Glutamatergic neuron (in vitro differentiated cells): ENCODE measurements at regions not wholly inside any gene's neighbourhood (a gene's known extent, or its start where the extent isn't known, plus 50 kb on each side); places are given as distances from the start of the nearest gene placed in this dataset.
A peak's percentile ranks its signal among the peaks of the same experiment; 100 is the strongest.

Experiments
- DNase-seq: peaks from one replicate; pipeline ENCODE4 v3.0.0; 2022
- H3K27ac Mint-ChIP-seq: one replicate; pipeline ENCODE4 v1.8.0; 2020; ENCODE audit warnings: mild to moderate bottlenecking, mixed read lengths, inconsistent platforms; ENCODE audit not compliant: unreplicated experiment
- H3K27me3 Mint-ChIP-seq: one replicate; pipeline ENCODE4 v1.8.0; 2020; ENCODE audit warnings: mild to moderate bottlenecking, moderate library complexity, mixed read lengths, inconsistent platforms; ENCODE audit not compliant: unreplicated experiment
- H3K36me3 Mint-ChIP-seq: one replicate; pipeline ENCODE4 v1.8.0; 2020; ENCODE audit warnings: mild to moderate bottlenecking, mixed read lengths, inconsistent platforms; ENCODE audit not compliant: unreplicated experiment
- H3K4me1 Mint-ChIP-seq: one replicate; pipeline ENCODE4 v1.8.0; 2020; ENCODE audit warnings: mild to moderate bottlenecking, low read depth, mixed read lengths, inconsistent platforms; ENCODE audit not compliant: unreplicated experiment
- H3K4me3 Mint-ChIP-seq: one replicate; pipeline ENCODE4 v1.8.0; 2020; ENCODE audit warnings: mild to moderate bottlenecking, mixed read lengths, inconsistent platforms; ENCODE audit not compliant: unreplicated experiment
- H3K9me3 Mint-ChIP-seq: one replicate; pipeline ENCODE4 v1.8.0; 2020; ENCODE audit warnings: mild to moderate bottlenecking, moderate library complexity, mixed read lengths, inconsistent platforms; ENCODE audit not compliant: unreplicated experiment
- TF ChIP-seq, protein P1 (sequence below): fragments of 200-600 bp; sonication (generic); IDR thresholded peaks from one replicate; pipeline ENCODE4 v1.5.0; 2021; ENCODE audit not compliant: partially characterized antibody, unreplicated experiment

- Mint-ChIP-seq H3K4me1 (peaks cover 3% of the 10 kb centered on the region), H3K27ac (no peak overlapping the region), H3K9me3 (no peaks in the 10 kb centered on the region), H3K4me3 (no peak overlapping the region), H3K36me3 (no peaks in the 10 kb centered on the region), H3K27me3 (no peaks in the 10 kb centered on the region)
- TF ChIP-seq, protein P1, sequence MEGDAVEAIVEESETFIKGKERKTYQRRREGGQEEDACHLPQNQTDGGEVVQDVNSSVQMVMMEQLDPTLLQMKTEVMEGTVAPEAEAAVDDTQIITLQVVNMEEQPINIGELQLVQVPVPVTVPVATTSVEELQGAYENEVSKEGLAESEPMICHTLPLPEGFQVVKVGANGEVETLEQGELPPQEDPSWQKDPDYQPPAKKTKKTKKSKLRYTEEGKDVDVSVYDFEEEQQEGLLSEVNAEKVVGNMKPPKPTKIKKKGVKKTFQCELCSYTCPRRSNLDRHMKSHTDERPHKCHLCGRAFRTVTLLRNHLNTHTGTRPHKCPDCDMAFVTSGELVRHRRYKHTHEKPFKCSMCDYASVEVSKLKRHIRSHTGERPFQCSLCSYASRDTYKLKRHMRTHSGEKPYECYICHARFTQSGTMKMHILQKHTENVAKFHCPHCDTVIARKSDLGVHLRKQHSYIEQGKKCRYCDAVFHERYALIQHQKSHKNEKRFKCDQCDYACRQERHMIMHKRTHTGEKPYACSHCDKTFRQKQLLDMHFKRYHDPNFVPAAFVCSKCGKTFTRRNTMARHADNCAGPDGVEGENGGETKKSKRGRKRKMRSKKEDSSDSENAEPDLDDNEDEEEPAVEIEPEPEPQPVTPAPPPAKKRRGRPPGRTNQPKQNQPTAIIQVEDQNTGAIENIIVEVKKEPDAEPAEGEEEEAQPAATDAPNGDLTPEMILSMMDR = no peak
- DNase-seq = no peak
Observed at GRCh38 chr9:25480696-25481095, 197.5 kb downstream of the TUSC1 start.

- no peak overlapping the region for H3K4me3 Mint-ChIP-seq
- H3K4me1 Mint-ChIP-seq = no peaks in the 10 kb centered on the region
- TF ChIP-seq, protein P1 = no peak
- DNase-seq = no peak
- H3K36me3 Mint-ChIP-seq = no peaks in the 10 kb centered on the region
- H3K9me3 Mint-ChIP-seq = no peaks in the 10 kb centered on the region
- no peak overlapping the region for H3K27ac Mint-ChIP-seq
- no peaks in the 10 kb centered on the region for H3K27me3 Mint-ChIP-seq
Observed at GRCh38 chr9:25472681-25473080, 205.6 kb downstream of the TUSC1 start.

DNA sequence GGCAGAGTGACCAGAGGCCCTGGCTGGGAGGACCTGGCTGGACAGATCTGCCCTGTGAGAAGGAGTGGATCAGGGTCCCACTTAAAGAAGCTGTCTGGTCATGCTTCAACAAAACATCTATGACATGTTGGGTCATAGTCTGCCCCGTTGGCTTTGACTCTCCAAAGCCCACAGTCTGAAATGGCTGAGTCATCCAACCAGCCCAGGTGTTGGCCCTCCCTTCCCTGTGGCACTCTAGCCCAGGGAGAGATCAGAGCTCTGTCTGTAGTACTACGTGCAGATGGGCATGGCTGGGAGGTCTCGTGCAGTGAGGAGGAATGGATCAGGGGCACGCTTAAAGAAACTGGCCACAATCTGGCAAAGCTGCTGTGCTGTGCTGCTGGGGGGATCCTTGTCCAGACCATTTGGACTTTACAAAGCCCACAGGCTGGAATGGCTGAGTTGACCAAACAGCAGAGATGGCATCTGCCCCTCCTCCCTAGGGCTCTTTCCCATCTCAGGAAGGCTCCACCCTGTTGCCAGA is 206.1 kb downstream of the TUSC1 start:
- H3K27me3 Mint-ChIP-seq = no peaks in the 10 kb centered on the region
- TF ChIP-seq, protein P1 = no peak
- H3K4me1 Mint-ChIP-seq = no peaks in the 10 kb centered on the region
- no peak overlapping the region for H3K27ac Mint-ChIP-seq
- no peaks in the 10 kb centered on the region for H3K9me3 Mint-ChIP-seq
- no peaks in the 10 kb centered on the region for H3K36me3 Mint-ChIP-seq
- no peak for DNase-seq
- no peak overlapping the region for H3K4me3 Mint-ChIP-seq

DNA sequence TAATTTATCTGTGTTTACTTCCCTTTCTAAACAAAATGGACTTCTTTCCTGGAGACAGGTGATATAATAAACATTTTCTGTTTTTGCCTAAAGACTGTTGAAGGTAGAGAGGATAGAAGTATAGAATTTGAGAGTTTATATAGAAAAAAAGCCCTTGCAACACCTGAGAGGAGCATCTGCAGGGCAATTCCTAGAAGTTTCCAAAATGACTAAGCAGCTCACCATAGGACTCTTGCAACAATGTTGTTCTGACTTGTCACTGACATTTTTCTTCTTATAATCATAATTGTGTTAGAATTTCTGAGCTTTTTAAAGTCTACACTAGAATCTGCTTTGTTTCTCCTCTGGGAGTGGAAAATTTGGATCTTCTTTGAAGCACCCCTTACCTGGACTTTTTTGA is 216.8 kb downstream of the TUSC1 start:
- Mint-ChIP-seq H3K27me3 (peaks cover 2% of the 10 kb centered on the region), H3K27ac (no peak overlapping the region), H3K4me3 (no peak overlapping the region), H3K4me1 (no peaks in the 10 kb centered on the region), H3K36me3 (no peaks in the 10 kb centered on the region), H3K9me3 (no peaks in the 10 kb centered on the region)
- TF ChIP-seq, protein P1 = no peak
- DNase-seq = no peak

DNA sequence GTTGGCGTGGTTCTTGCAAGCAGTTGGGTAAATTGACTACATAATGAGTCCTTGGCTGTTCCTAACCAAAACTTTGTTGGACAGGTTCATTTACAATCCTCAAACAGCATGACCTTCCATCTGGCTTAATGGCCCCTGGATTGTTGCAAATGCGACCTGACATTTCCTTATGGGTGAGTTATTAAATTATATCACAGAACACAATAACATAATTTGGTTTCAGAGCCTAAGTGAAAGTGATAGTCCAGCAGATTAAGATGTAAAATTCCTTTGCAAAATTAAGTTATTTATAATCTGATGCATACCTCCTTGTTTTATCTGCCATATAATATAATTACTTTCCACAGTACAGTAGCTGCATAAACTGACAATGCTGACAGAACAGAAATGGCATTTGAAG is 224.4 kb downstream of the TUSC1 start:
- H3K36me3 Mint-ChIP-seq = no peaks in the 10 kb centered on the region
- TF ChIP-seq, protein P1 = no peak

More for the DNA sequence above, 224.4 kb downstream of the TUSC1 start:
- DNase-seq = no peak
- H3K4me1 Mint-ChIP-seq = no peaks in the 10 kb centered on the region
- no peak overlapping the region for H3K4me3 Mint-ChIP-seq
- H3K27ac Mint-ChIP-seq = peak overlapping the region; percentile 11
- no peaks in the 10 kb centered on the region for H3K27me3 Mint-ChIP-seq
- H3K9me3 Mint-ChIP-seq = no peaks in the 10 kb centered on the region
